Type B pancreatic cell (in vitro differentiated cells): ENCODE measurements at regions not wholly inside any gene's neighbourhood (a gene's known extent, or its start where the extent isn't known, plus 50 kb on each side); places are given as distances from the start of the nearest gene placed in this dataset.

Experiments
- DNase-seq: peaks from one replicate; pipeline ENCODE4 v3.0.0; 2021; ENCODE audit warnings: mixed read lengths; ENCODE audit not compliant: unreplicated experiment; ENCODE audit errors: extremely low spot score
- H3K27ac Mint-ChIP-seq: 2 replicates; pipeline ENCODE4 v1.8.0; 2021; ENCODE audit warnings: mild to moderate bottlenecking, mixed read lengths
- H3K27me3 Mint-ChIP-seq: 2 replicates; pipeline ENCODE4 v1.8.0; 2021; ENCODE audit warnings: mixed read lengths
- H3K36me3 Mint-ChIP-seq: 2 replicates; pipeline ENCODE4 v1.8.0; 2021; ENCODE audit warnings: mixed read lengths
- H3K4me1 Mint-ChIP-seq: one replicate; pipeline ENCODE4 v1.8.0; 2021; ENCODE audit warnings: mixed read lengths; ENCODE audit not compliant: unreplicated experiment
- H3K4me3 Mint-ChIP-seq: 2 replicates; pipeline ENCODE4 v1.8.0; 2021; ENCODE audit warnings: mild to moderate bottlenecking, mixed read lengths
- H3K9me3 Mint-ChIP-seq: 2 replicates; pipeline ENCODE4 v1.8.0; 2021; ENCODE audit warnings: mixed read lengths
- TF ChIP-seq, protein P1 (sequence below): fragments of 200-600 bp; sonication (generic); conservative IDR thresholded peaks from 2 replicates; pipeline ENCODE4 v1.5.0; 2021; ENCODE audit warnings: antibody characterized with exemption, mild to moderate bottlenecking

DNA sequence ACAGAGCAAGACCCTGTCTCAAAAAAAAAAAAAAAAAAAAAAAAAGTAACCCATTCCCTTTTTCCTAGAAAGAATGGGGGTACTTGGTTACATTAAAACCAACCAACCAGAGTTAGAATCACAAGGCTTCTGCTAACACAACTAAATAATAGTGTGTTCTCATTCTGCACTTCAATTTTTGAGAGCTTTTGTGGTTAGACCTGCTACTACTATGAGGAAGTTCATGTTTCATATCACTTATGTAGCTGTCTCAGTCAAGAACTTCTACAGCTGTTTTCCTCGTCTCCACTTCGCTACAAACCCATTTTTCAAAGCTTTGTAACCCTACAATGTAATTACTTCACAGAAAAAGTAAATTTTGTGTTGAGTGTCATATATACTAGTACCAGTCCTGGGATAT is 58.3 kb downstream of the PDHA2 start:
- H3K4me1 Mint-ChIP-seq: peaks cover 11% of the 10 kb centered on the region
- no peaks in the 10 kb centered on the region for H3K36me3 Mint-ChIP-seq
- no peak overlapping the region for H3K4me3 Mint-ChIP-seq
- TF ChIP-seq, protein P1, sequence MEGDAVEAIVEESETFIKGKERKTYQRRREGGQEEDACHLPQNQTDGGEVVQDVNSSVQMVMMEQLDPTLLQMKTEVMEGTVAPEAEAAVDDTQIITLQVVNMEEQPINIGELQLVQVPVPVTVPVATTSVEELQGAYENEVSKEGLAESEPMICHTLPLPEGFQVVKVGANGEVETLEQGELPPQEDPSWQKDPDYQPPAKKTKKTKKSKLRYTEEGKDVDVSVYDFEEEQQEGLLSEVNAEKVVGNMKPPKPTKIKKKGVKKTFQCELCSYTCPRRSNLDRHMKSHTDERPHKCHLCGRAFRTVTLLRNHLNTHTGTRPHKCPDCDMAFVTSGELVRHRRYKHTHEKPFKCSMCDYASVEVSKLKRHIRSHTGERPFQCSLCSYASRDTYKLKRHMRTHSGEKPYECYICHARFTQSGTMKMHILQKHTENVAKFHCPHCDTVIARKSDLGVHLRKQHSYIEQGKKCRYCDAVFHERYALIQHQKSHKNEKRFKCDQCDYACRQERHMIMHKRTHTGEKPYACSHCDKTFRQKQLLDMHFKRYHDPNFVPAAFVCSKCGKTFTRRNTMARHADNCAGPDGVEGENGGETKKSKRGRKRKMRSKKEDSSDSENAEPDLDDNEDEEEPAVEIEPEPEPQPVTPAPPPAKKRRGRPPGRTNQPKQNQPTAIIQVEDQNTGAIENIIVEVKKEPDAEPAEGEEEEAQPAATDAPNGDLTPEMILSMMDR: no peak
- H3K9me3 Mint-ChIP-seq: peaks cover 7% of the 10 kb centered on the region
- no peaks in the 10 kb centered on the region for H3K27me3 Mint-ChIP-seq
- no peak overlapping the region for H3K27ac Mint-ChIP-seq
- no peak for DNase-seq

DNA sequence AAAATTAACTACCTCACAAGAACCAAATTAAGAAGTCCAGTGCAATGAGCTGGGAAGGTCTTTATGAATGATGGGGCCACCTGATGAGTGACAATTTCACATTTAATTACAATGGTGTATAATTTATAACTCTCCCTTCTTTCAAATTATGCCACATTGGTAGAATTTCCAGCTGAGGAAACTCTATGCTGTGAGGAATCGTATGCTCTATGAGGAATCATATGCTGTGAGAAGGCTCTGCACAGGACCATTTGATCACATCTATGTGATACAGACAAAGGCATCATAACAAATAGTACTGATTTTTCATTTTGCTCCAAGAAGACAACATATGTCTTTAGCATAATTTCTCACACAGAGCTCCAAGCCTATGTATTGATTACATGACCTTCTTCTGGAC is 69.3 kb downstream of the PDHA2 start:
- Mint-ChIP-seq H3K9me3 (peaks cover 5% of the 10 kb centered on the region), H3K4me1 (no peaks in the 10 kb centered on the region), H3K36me3 (no peaks in the 10 kb centered on the region)

DNA sequence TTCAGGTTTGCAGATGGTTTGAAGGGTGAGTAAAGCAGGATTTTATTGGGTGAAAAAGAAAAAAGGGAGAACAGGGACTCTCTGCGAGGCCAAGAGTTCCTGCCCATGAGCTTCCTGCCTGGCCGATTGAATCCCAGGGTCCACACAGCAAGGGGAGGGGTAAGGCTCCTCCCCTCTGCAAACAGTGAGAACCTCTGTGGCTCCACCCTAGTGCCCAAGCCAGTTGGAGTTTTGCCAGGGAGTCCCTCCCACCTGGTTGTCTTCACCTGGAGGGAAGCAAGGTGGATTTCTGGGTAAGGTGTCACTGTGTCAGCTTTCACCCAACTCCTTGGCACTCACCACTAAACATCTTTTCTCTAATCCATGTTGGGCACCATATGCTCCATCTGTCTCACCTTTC is 70.9 kb downstream of the PDHA2 start:
- Mint-ChIP-seq H3K27me3 (peaks cover 5% of the 10 kb centered on the region), H3K27ac (no peak overlapping the region), H3K9me3 (peaks cover 5% of the 10 kb centered on the region), H3K4me1 (no peaks in the 10 kb centered on the region), H3K36me3 (no peaks in the 10 kb centered on the region), H3K4me3 (no peak overlapping the region)
- DNase-seq: no peak
- TF ChIP-seq, protein P1: no peak

More for the DNA sequence above, 69.3 kb downstream of the PDHA2 start:
- peaks cover 8% of the 10 kb centered on the region for H3K27me3 Mint-ChIP-seq
- no peak for DNase-seq
- H3K4me3 Mint-ChIP-seq: no peak overlapping the region
- H3K27ac Mint-ChIP-seq: no peak overlapping the region
- TF ChIP-seq, protein P1: no peak

DNA sequence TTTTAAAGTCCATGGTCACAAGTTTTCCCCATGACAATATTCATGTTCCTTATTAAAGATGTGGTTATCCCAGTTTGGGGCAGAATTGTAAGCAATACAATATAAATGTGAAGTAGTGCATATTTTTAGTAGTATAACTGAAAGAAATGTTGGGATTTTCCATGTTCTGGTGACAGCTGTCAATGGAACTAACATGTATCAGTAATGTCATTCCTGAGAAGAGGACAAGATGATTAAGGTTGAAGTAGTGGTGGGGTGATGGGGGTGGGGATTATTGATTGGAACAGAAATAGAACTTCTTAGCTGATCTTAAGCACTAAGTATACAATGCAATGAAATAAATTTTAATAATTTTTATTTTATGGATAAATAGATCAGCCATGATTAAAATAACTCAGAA is 81.6 kb downstream of the PDHA2 start:
- no peaks in the 10 kb centered on the region for H3K4me1 Mint-ChIP-seq
- H3K27me3 Mint-ChIP-seq: no peaks in the 10 kb centered on the region
- no peak overlapping the region for H3K4me3 Mint-ChIP-seq
- peaks cover 5% of the 10 kb centered on the region for H3K9me3 Mint-ChIP-seq
- no peaks in the 10 kb centered on the region for H3K36me3 Mint-ChIP-seq
- TF ChIP-seq, protein P1: no peak
- DNase-seq: no peak
- H3K27ac Mint-ChIP-seq: no peak overlapping the region

DNA sequence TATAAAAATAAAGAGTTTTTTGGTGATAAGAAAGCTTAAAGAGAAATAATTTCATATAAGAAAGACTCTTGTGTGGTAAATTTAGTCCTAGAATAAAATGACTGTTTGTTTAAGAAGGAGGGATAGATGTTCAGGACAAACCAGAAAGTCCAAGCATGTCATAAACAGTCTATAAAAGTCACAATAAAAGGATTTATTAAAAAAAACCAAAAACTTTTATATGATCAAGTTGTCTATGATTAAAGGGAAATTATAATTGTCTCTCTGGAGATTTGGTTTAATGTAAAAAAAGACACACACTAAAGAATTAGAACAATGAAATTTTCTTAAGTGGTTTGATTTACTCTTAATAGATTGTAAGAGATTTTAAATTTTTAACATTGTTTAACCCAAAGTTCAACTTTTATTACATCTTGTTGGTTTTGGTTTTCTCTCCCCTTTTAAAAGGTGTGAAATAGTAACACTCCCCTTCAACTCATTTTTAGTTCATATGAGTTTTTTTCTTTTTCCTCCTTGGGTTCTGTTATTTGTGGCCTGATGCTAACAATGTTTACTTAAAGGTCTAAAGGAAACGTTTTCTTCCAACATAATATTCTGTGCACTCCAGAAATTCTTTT is 89.7 kb downstream of the PDHA2 start:
- Mint-ChIP-seq H3K36me3 (peaks cover 3% of the 10 kb centered on the region), H3K27ac (no peak overlapping the region), H3K9me3 (peaks cover 14% of the 10 kb centered on the region), H3K4me1 (no peaks in the 10 kb centered on the region), H3K27me3 (no peaks in the 10 kb centered on the region), H3K4me3 (no peak overlapping the region)
- TF ChIP-seq, protein P1: no peak
- DNase-seq: no peak

DNA sequence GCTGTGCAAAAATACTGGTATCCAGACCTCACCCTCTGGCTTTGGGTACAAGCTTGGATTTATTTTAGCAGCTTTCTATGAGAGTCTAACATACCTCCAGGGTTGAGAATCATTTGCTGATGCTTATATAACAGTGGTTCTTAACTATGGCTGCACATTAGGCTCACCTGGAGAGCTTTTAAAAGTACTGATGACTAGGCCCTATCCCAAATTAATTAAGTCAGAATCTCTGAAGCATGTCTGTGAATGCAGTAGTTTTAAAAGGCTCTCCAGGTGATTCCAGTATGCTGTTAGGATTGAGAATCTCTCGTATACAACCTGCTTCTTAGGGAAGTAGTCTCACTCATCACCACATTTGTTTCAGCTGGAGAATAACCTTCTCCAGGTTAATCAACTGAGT is 99.2 kb downstream of the PDHA2 start:
- H3K4me1 Mint-ChIP-seq: no peaks in the 10 kb centered on the region
- TF ChIP-seq, protein P1: no peak
- no peak overlapping the region for H3K27ac Mint-ChIP-seq
- H3K36me3 Mint-ChIP-seq: no peaks in the 10 kb centered on the region
- no peak overlapping the region for H3K4me3 Mint-ChIP-seq
- no peaks in the 10 kb centered on the region for H3K9me3 Mint-ChIP-seq
- no peaks in the 10 kb centered on the region for H3K27me3 Mint-ChIP-seq
- DNase-seq: no peak
